H9 (cell line): ENCODE measurements at regions not wholly inside any gene's neighbourhood (a gene's known extent, or its start where the extent isn't known, plus 50 kb on each side); places are given as distances from the start of the nearest gene placed in this dataset.

Experiments
- DNase-seq: peaks from one replicate; pipeline ENCODE4 v3.0.0-alpha.2; 2017
- H2AFZ ChIP-seq: one replicate; pipeline ENCODE4 v1.6.1; 2013; ENCODE audit warnings: mild to moderate bottlenecking, low read length, control low read depth, moderate library complexity
- H2AK5ac ChIP-seq: 2 replicates; pipeline ENCODE4 v1.6.1; 2013; ENCODE audit warnings: low read length, control low read depth, mixed read lengths; ENCODE audit not compliant: insufficient read length
- H2BK120ac ChIP-seq: one replicate; pipeline ENCODE4 v1.6.1; 2013; ENCODE audit warnings: low read depth, mild to moderate bottlenecking, low read length, control low read depth, inconsistent platforms; ENCODE audit not compliant: poor library complexity, severe bottlenecking
- H2BK12ac ChIP-seq: 2 replicates; pipeline ENCODE4 v1.6.1; 2013; ENCODE audit warnings: low read length, control low read depth, mixed read lengths, low read depth; ENCODE audit not compliant: insufficient read length
- H2BK15ac ChIP-seq: 2 replicates; pipeline ENCODE4 v1.6.1; 2013; ENCODE audit warnings: low read depth, low read length, control low read depth
- H2BK20ac ChIP-seq: one replicate; pipeline ENCODE4 v1.6.1; 2013; ENCODE audit warnings: low read depth, mild to moderate bottlenecking, low read length, control low read depth, inconsistent platforms; ENCODE audit not compliant: poor library complexity, severe bottlenecking
- H2BK5ac ChIP-seq: 2 replicates; pipeline ENCODE4 v1.6.1; 2013; ENCODE audit warnings: low read length, control low read depth, mixed read lengths; ENCODE audit not compliant: insufficient read length
- H3K14ac ChIP-seq: 2 replicates; pipeline ENCODE4 v1.6.1; 2013; ENCODE audit warnings: low read length, control low read depth; ENCODE audit not compliant: insufficient read depth
- H3K18ac ChIP-seq: 2 replicates; pipeline ENCODE4 v1.6.1; 2013; ENCODE audit warnings: low read depth, mild to moderate bottlenecking, mixed read lengths, low read length, control low read depth; ENCODE audit not compliant: insufficient read length
- H3K23ac ChIP-seq: 2 replicates; pipeline ENCODE4 v1.6.1; 2013; ENCODE audit warnings: low read length, control low read depth, mixed read lengths, low read depth; ENCODE audit not compliant: insufficient read length
- H3K23me2 ChIP-seq: 2 replicates; pipeline ENCODE4 v1.6.1; 2013; ENCODE audit warnings: low read depth, mild to moderate bottlenecking, mixed read lengths, low read length, control low read depth; ENCODE audit not compliant: insufficient read length, poor library complexity, severe bottlenecking
- H3K27ac ChIP-seq: 2 replicates; pipeline ENCODE4 v1.5.1; 2013; ENCODE audit warnings: low read length, control low read depth, mixed read lengths, low read depth; ENCODE audit not compliant: insufficient read length
- H3K27me3 ChIP-seq: 2 replicates; pipeline ENCODE4 v1.6.1; 2013; ENCODE audit warnings: low read length, control low read depth, inconsistent platforms; ENCODE audit not compliant: insufficient read depth
- H3K4ac ChIP-seq: 2 replicates; pipeline ENCODE4 v1.6.1; 2013; ENCODE audit warnings: low read depth, mild to moderate bottlenecking, control low read depth, inconsistent platforms, low read length, moderate library complexity
- H3K4me1 ChIP-seq: 2 replicates; pipeline ENCODE4 v1.6.1; 2013; ENCODE audit warnings: low read length, control low read depth, inconsistent platforms; ENCODE audit not compliant: insufficient read depth
- H3K4me2 ChIP-seq: 2 replicates; pipeline ENCODE4 v1.6.1; 2013; ENCODE audit warnings: low read length, control low read depth, mixed read lengths; ENCODE audit not compliant: insufficient read length, insufficient read depth
- H3K56ac ChIP-seq: 2 replicates; pipeline ENCODE4 v1.6.1; 2013; ENCODE audit warnings: low read depth, mild to moderate bottlenecking, mixed read lengths, low read length, control low read depth; ENCODE audit not compliant: insufficient read length
- H3K79me1 ChIP-seq: 2 replicates; pipeline ENCODE4 v1.6.1; 2013; ENCODE audit warnings: low read depth, mild to moderate bottlenecking, moderate library complexity, low read length, control low read depth, inconsistent platforms; ENCODE audit not compliant: insufficient read depth, poor library complexity, severe bottlenecking
- H3K79me2 ChIP-seq: 2 replicates; pipeline ENCODE4 v1.6.1; 2013; ENCODE audit warnings: low read length, control low read depth, inconsistent platforms; ENCODE audit not compliant: insufficient read depth
- H3K9ac ChIP-seq: 2 replicates; pipeline ENCODE4 v1.6.1; 2013; ENCODE audit warnings: low read length, control low read depth, mixed read lengths; ENCODE audit not compliant: insufficient read length; ENCODE audit errors: extremely low read depth
- H3K9me3 ChIP-seq: one replicate; pipeline ENCODE4 v1.6.1; 2013; ENCODE audit warnings: low read depth, low read length, inconsistent platforms; ENCODE audit not compliant: control insufficient read depth
- H3T11ph ChIP-seq: one replicate; pipeline ENCODE4 v1.6.1; 2013; ENCODE audit warnings: mild to moderate bottlenecking, low read length, control low read depth, inconsistent platforms
- H4K20me1 ChIP-seq: one replicate; pipeline ENCODE4 v1.6.1; 2013; ENCODE audit not compliant: control insufficient read depth, insufficient read length, insufficient read depth
- H4K5ac ChIP-seq: 2 replicates; pipeline ENCODE4 v1.6.1; 2013; ENCODE audit warnings: low read depth, mild to moderate bottlenecking, mixed read lengths, low read length, control low read depth; ENCODE audit not compliant: insufficient read length
- H4K8ac ChIP-seq: replicated peaks from 2 replicates; pipeline ENCODE4 v1.6.1; 2013; ENCODE audit warnings: low read length, control low read depth, mixed read lengths, low read depth; ENCODE audit not compliant: insufficient read length
- H4K91ac ChIP-seq: 2 replicates; pipeline ENCODE4 v1.6.1; 2013; ENCODE audit warnings: low read depth, mild to moderate bottlenecking, moderate library complexity, mixed read lengths, low read length, control low read depth; ENCODE audit not compliant: insufficient read length
- H3K27ac Mint-ChIP-seq, 3 experiments: 2 replicates in 2 of 3; 3 replicates in 1 of 3; pipeline ENCODE4 v1.8.0; 2020 to 2021; ENCODE audit warnings: mixed read lengths in 3 of 3, mild to moderate bottlenecking in 1 of 3, moderate library complexity in 1 of 3
- H3K27me3 Mint-ChIP-seq: 2 replicates; pipeline ENCODE4 v1.8.0; 2021; ENCODE audit warnings: low read depth, mild to moderate bottlenecking, moderate library complexity, mixed read lengths
- H3K36me3 Mint-ChIP-seq, 3 experiments: 2 replicates in 2 of 3; 3 replicates in 1 of 3; pipeline ENCODE4 v1.8.0; 2020 to 2021; ENCODE audit warnings: low read depth in 3 of 3, mixed read lengths in 3 of 3; ENCODE audit not compliant: insufficient read depth in 1 of 3
- H3K4me1 Mint-ChIP-seq, 2 experiments: 2 replicates each; pipeline ENCODE4 v1.8.0; 2020; ENCODE audit warnings: mixed read lengths in 2 of 2
- H3K4me3 Mint-ChIP-seq, 2 experiments: 2 replicates in 1 of 2; 3 replicates in 1 of 2; pipeline ENCODE4 v1.8.0; 2020 to 2021; ENCODE audit warnings: mild to moderate bottlenecking in 2 of 2, mixed read lengths in 2 of 2, moderate library complexity in 1 of 2
- H3K9me3 Mint-ChIP-seq, 2 experiments: 2 replicates in 1 of 2; 3 replicates in 1 of 2; pipeline ENCODE4 v1.8.0; 2020; ENCODE audit warnings: mild to moderate bottlenecking in 2 of 2, mixed read lengths in 2 of 2, moderate library complexity in 1 of 2
- WGBS: extraction: QIAGEN DNeasy Blood & Tissue Kit; methylation state at CpG from one replicate; pipeline ENCODE4 v1.1.7; 2013; ENCODE audit warnings: missing lambda C conversion rate, low lambda C conversion rate, mixed read lengths; ENCODE audit not compliant: insufficient read length; ENCODE audit errors: extremely low coverage; 5-methylcytosine and 5-hydroxymethylcytosine counted together
- TF ChIP-seq, protein P1 (sequence below): fragments of 200-600 bp; sonication (generic); conservative IDR thresholded peaks from 3 replicates; pipeline ENCODE4 v1.8.0; 2021; ENCODE audit warnings: antibody characterized with exemption, mild to moderate bottlenecking

DNA sequence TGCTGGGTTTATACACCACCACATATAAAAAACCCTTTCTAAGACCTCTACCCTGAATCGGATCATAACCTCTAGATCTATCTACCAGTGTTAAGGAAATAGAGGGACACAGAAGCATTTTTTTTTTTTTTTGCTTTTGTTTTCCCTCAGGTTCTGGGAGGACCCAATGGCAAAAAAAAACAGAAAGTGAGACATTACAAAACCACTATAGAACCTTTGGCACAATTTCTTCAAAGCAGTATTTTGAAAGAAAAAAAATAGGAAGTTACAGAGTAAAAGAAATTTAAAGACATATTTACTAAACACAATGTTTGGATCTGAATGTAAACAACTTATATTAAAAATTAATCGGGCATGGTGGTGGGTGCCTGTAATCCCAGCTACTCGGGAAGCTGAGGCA, 1258.7 kb upstream of the GJE1 start:
- H3K9ac ChIP-seq: no peak overlapping the region
- no peak overlapping the region for H2BK12ac ChIP-seq
- no peak overlapping the region for H3K4me3 Mint-ChIP-seq
- H2BK15ac ChIP-seq: no peak overlapping the region
- no peak overlapping the region for H4K91ac ChIP-seq
- H3K14ac ChIP-seq: no peak overlapping the region
- no peak overlapping the region for H2AK5ac ChIP-seq
- H3K23ac ChIP-seq: no peak overlapping the region
- H2AFZ ChIP-seq: no peak overlapping the region
- no peak for DNase-seq
- H3T11ph ChIP-seq: no peak overlapping the region
- no CpG with 5 or more reads among the region's 3 CpGs for WGBS
- H3K4me1 Mint-ChIP-seq: no peaks in the 10 kb centered on the region
- no peak overlapping the region for H3K27ac ChIP-seq
- H4K5ac ChIP-seq: no peak overlapping the region
- H3K79me2 ChIP-seq: no peaks in the 10 kb centered on the region
- TF ChIP-seq, protein P1, sequence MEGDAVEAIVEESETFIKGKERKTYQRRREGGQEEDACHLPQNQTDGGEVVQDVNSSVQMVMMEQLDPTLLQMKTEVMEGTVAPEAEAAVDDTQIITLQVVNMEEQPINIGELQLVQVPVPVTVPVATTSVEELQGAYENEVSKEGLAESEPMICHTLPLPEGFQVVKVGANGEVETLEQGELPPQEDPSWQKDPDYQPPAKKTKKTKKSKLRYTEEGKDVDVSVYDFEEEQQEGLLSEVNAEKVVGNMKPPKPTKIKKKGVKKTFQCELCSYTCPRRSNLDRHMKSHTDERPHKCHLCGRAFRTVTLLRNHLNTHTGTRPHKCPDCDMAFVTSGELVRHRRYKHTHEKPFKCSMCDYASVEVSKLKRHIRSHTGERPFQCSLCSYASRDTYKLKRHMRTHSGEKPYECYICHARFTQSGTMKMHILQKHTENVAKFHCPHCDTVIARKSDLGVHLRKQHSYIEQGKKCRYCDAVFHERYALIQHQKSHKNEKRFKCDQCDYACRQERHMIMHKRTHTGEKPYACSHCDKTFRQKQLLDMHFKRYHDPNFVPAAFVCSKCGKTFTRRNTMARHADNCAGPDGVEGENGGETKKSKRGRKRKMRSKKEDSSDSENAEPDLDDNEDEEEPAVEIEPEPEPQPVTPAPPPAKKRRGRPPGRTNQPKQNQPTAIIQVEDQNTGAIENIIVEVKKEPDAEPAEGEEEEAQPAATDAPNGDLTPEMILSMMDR: no peak
- H3K4me1 ChIP-seq: no peaks in the 10 kb centered on the region
- no peak overlapping the region for H3K27ac Mint-ChIP-seq
- no peaks in the 10 kb centered on the region for H3K27me3 ChIP-seq
- H2BK5ac ChIP-seq: no peak overlapping the region
- H3K56ac ChIP-seq: no peak overlapping the region
- no peak overlapping the region for H4K8ac ChIP-seq
- no peaks in the 10 kb centered on the region for H3K23me2 ChIP-seq
- no peaks in the 10 kb centered on the region; the same call in 1 of the 2 replicates for H3K27me3 Mint-ChIP-seq
- H3K9me3 ChIP-seq: no peaks in the 10 kb centered on the region
- H4K20me1 ChIP-seq: no peaks in the 10 kb centered on the region
- H3K18ac ChIP-seq: no peak overlapping the region
- peaks cover 9 to 14% of the 10 kb centered on the region in 2 experiments; a peak in 4 of 5 replicates for H3K9me3 Mint-ChIP-seq
- H2BK120ac ChIP-seq: no peak overlapping the region
- no peak overlapping the region for H2BK20ac ChIP-seq
- peaks cover 0 to 3% (median 0%) of the 10 kb centered on the region in 3 experiments; a peak in 3 of 7 replicates for H3K36me3 Mint-ChIP-seq
- no peak overlapping the region for H3K4me2 ChIP-seq
- no peaks in the 10 kb centered on the region for H3K79me1 ChIP-seq
- no peak overlapping the region for H3K4ac ChIP-seq
